ENCODE measurements at regions not wholly inside any gene's neighbourhood (a gene's known extent, or its start where the extent isn't known, plus 50 kb on each side); places are given as distances from the start of the nearest gene placed in this dataset.

DNA sequence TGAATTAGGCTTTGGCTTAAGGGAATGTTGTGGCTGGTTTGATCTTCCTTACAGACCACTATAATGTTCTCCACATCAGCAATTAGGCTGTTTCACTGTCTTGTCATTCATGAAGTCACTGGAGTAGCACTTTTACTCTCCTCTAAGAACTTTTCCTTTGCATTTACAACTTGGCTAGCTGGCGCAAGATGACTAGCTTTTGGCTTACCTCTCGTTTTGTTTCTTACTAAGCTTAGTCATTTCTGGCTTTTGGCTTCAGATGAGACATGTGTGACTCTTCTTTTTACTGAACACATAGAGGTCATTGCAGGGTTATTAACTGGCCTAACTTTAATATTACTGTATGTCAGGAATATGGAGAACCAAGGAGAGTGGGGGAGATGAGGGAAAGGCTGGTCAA, 143.2 kb downstream of the PTCHD4 start (continued):
- TF ChIP-seq CTCF (IDR thresholded peaks at IDR 0.05), result no peak
- no peak for TF ChIP-seq YY1 (IDR thresholded peaks at IDR 0.05; ENCODE audit: low read depth)
- TF ChIP-seq EP300 (IDR thresholded peaks at IDR 0.05; ENCODE audit: borderline replicate concordance in 1 of 2, low read depth in 1 of 2, low read length in 1 of 2), result no peak
- no peak for TF ChIP-seq PBX3 (IDR thresholded peaks at IDR 0.05)

- Histone ChIP-seq H3K27me3 (ENCODE audit: insufficient read depth) (no peaks in the 10 kb centered on the region), H3K79me2 (ENCODE audit: insufficient read depth) (no peaks in the 10 kb centered on the region), H3F3A (replicated peaks; ENCODE audit: insufficient read depth) (no peaks in the 10 kb centered on the region), H3K4me2 (no peak overlapping the region), H3K9me2 (no peaks in the 10 kb centered on the region), H3K9ac (no peak overlapping the region), H3K4me3 (ENCODE audit: low read depth in 2 of 2, low read length in 1 of 2) (no peak overlapping the region), H3K4me1 (ENCODE audit: control insufficient read depth in 1 of 2, insufficient read depth in 2 of 2, low read depth in 1 of 2, low read length in 1 of 2) (no peaks in the 10 kb centered on the region), H3K27ac (ENCODE audit: low read depth in 2 of 2, low read length in 1 of 2) (no peak overlapping the region), H2AFZ (ENCODE audit: low read depth) (no peak overlapping the region), H3K36me3 (replicated peaks in 1 of 2; ENCODE audit: control insufficient read depth in 1 of 2, insufficient read depth in 2 of 2, low read length in 1 of 2) (peaks cover 0 to 3% of the 10 kb centered on the region in 2 experiments), H3K9me3 (no peaks in the 10 kb centered on the region), H4K20me1 (ENCODE audit: insufficient read depth) (no peaks in the 10 kb centered on the region)
- WGBS (ENCODE audit: low lambda C conversion rate), result 45% methylated on average over 3 of the region's 3 CpGs
- POLR2A ChIA-PET, result no interaction called here
- no peak for TF ChIP-seq PBX3 (IDR thresholded peaks at IDR 0.05)
- no peak for TF ChIP-seq EP300 (IDR thresholded peaks at IDR 0.05; ENCODE audit: borderline replicate concordance in 1 of 2, low read depth in 1 of 2, low read length in 1 of 2)
- TF ChIP-seq YY1 (IDR thresholded peaks at IDR 0.05; ENCODE audit: low read depth), result no peak
- no peak for TF ChIP-seq IRF3 (IDR thresholded peaks at IDR 0.05; ENCODE audit: low read depth, low read length)
- TF ChIP-seq RCOR1 (IDR thresholded peaks at IDR 0.05; ENCODE audit: low read length), result no peak
- TF ChIP-seq EZH2phosphoT487 (IDR thresholded peaks at IDR 0.05; ENCODE audit: borderline replicate concordance, low read depth), result no peak
- no peak for TF ChIP-seq FOXJ3 (CRISPR knock-in tag; IDR thresholded peaks at IDR 0.05)
- TF ChIP-seq TCF12 (IDR thresholded peaks at IDR 0.05), result no peak
- no peak for TF ChIP-seq GABPA (IDR thresholded peaks at IDR 0.05; ENCODE audit: low read depth)
- no peak for TF ChIP-seq MAX (IDR thresholded peaks at IDR 0.05; ENCODE audit: low read depth)
- TF ChIP-seq MEF2A (IDR thresholded peaks at IDR 0.05; ENCODE audit: borderline replicate concordance, low read depth), result no peak
- TF ChIP-seq ZBTB33 (IDR thresholded peaks at IDR 0.05; ENCODE audit: borderline replicate concordance, low read depth), result no peak
- no peak for TF ChIP-seq FOXM1 (IDR thresholded peaks at IDR 0.05; ENCODE audit: low read depth)
- TF ChIP-seq NFIC (IDR thresholded peaks at IDR 0.05; ENCODE audit: borderline replicate concordance), result no peak
- TF ChIP-seq POLR2AphosphoS5 (IDR thresholded peaks at IDR 0.05; ENCODE audit: low read depth, low read length), result no peak
- CTCF ChIA-PET, result no interaction called here
- no peak for DNase-seq
Measured at GRCh38 chr6:47964969-47965368, 146.0 kb downstream of the PTCHD4 start.

Data from SK-N-SH (cell line).